ENCODE measurements at regions not wholly inside any gene's neighbourhood (a gene's known extent, or its start where the extent isn't known, plus 50 kb on each side); places are given as distances from the start of the nearest gene placed in this dataset.

DNA sequence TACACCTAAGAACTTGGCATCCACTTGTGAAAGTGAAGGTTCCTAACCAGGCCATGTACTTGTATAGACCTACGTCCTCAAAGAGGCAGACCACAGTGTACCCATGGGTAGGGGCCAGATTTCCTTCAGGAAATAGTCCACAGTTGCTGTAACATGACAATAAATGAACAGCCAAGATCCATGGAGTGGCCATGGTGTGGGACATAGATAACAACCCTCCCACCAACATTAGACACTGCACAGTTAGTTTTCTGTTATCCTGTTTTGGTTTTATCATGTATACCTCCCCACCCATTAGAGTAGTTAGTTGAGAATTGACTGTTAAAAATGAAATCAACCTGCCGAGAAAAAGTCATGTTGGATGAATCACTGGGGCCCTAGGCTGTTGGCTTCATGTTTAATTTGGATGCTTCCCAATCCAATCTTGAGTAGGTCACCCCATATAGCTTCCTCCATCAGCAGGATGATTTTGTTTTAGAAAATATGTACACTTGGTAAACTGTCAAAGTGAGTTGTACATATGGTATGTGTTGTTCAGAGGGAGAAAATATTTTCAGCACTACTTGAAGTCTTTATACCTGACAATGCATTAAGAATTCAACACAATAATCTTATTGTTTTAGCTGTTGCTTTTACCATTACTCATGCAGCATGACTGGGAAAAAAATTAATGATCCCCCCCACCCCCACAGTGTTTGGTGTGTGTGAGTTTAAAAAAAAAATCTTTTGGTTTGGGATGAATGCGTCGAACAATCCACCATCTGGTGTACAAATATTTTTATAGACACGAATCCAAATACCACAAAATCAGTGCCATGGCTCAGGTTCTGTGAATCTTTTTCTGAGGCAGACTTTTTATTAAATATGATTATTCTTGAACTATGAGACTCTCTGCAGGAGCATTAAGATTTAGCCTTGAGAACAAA is 88.3 kb upstream of the ARHGAP29 start:
- DNase-seq (ENCODE audit: low spot score) = peak; percentile 83

DNA sequence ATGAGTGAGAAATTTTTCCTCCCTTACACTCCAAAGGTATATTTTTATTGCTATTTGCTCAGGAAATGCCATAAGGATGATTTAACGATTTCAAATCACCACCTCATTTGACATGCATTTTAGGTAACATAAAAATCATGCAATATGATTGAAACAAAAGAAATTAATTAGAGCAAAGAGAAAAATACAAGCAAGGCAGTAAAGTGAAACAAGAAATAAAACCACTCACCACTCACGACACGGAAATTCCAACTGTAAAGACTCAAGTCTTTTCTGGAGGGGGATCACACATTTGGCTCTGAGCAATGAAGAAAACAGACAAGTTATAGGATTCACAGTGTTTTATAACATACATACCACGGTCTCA is 86.8 kb upstream of the ARHGAP29 start:
- DNase-seq (ENCODE audit: low spot score) = peak; percentile 23

DNA sequence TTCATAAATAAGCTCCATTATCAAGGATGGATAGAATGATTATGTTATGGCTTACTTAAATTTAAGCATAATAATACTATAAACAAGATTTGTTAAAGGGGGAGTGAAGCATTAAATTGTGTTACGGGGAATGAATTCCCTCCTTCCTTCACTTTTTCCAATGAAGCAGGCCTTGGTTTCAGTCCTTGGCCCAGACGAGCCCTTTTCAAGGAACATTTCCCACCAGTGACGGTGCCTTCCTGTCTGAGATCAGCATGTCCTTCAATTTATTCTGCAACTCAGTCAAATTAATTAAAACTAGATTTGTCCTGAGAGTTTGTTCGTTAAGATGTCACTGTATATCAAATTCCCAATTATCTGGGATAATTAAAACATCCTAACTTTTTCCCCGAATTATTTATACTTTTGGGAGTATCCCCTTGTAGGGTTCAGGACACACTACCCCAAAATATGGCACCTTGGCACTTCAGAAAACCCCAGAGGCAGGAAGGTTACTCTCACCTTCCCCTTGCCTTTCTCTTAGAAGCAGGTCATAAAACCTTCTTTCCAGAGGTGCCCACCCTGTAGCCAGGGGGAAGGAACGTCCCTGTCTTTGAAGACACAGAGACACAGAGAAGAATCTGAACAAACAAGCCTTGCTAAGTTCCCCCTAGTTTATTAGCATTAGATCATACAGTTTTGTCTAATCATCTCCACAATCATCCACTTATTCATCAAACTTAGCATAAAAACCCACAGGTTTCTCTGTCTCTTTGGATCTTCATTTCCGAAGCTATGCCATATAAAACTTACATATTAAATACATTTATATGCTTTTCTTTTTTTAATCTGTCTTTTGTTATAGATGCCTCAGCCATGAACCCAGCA is 86.2 kb upstream of the ARHGAP29 start:
- no peak for DNase-seq (ENCODE audit: low spot score)

DNA sequence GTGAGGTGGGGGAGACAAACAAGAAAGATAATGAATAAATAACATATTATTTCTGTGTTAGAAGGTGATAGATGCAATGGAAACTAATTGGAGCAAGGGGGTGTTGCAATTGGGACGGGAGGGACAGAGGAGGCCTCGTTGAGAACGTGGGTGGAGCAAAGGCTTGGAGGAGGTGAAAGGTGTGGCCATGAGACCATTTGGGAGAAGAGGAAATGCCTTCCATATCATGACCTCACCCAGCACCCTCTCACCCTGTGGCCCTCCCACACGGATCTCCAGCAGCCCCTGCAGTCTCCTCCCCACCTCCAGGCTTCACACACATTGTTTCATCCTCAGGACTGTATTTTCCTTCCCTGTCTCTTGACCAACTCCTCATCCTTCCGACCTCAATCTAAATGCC is 85.3 kb upstream of the ARHGAP29 start:
- peak; percentile 64 for DNase-seq (ENCODE audit: low spot score)

DNA sequence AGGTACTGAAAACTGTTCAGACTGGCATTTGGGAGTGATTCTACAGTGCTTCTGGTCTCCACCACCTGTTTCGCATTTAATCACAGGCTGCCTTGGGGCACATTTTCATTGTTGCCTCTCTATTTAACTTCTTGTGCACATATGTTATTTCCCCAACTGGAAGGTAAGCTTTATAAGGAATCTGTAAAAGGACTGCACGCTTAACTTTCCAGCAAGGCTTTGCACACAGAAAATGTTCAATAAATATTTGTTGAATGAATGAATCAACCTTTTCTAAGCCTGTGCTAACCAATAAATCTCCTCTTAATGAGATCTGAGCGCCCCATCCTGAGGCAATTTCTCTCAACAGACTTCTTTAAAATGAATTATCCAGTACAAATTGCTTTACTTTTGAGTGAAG is 84.3 kb upstream of the ARHGAP29 start:
- no peak for DNase-seq (ENCODE audit: low spot score)

DNA sequence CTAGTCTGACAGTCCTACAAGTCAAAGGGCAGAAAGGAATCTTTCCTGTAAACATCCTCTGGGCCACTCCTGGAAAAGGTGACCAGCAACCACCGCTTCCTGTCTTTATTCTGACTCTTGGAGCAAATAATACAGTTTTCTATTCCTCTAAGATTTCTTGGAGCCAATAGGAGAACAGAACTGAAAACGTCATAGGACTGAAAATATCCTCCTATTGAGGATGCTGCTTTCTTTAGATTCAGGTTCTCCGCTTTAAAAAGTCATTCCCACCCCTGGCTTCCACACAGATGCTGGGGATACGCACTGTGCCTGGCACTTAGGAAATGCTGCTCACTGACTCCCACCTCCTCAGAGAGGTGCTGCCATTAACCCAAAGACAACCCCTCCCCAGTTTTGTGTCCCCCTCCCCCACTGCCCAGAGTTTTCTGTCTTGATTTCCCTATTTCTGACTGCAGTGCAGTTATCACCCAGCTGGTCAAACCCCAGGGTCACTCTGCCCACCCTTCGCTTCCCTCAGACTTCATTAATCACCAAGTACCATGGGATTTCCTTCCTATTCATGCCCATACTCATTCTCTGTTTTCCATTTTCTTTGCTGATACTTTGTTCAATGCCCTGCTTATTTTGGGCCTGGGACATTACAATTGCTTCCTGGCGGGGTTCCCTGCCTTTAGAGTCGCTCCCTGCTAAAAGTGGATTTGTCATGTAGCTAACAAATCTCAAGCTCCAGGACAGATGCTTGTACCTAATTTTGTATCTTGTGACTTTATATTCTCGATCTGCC is 82.1 kb upstream of the ARHGAP29 start:
- no peak for DNase-seq (ENCODE audit: low spot score)

DNA sequence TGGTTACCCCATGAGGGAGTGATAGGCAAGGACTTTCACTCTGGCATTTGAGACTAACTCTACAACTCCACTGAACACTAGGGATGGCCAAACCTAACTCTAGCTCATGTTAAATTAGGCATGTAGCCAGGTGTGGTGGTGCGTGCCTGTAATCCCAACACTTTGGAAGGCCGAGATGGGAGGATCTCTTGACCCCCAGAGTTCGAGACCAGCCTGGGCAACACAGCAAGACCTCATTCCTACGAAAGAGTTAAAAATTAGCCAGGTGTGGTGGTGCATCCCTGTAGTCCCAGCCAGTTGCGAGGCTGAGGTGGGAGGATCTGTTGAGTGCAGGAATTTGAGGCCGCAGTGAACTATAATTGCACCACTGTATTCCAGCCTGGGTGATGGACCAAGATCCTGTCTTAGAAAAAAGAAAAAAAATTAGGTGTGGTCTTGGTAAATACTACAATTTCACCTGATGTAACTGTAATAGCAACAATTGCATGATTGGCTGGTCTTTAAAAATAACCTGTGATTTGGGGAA is 81.2 kb upstream of the ARHGAP29 start:
- DNase-seq (ENCODE audit: low spot score) = no peak

DNA sequence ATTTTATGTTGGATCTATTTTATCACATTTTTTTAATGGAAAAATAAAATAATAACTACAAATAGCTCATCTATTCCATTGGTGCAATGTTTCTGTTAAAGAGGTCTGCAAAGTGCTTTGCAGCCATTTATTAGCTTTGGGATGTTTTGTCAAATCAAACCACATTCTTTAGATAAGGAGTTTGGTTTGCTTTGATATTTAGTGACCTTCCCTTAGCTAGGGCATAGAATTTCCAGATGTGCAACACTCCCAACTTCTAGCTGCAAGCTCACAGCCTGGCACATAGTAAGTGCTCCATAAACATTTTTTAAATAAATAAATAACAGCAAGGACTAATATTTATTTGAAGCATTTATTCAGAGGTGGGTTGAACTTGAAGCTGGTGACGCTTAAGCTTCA is 80.4 kb upstream of the ARHGAP29 start:
- no peak for DNase-seq (ENCODE audit: low spot score)

DNA sequence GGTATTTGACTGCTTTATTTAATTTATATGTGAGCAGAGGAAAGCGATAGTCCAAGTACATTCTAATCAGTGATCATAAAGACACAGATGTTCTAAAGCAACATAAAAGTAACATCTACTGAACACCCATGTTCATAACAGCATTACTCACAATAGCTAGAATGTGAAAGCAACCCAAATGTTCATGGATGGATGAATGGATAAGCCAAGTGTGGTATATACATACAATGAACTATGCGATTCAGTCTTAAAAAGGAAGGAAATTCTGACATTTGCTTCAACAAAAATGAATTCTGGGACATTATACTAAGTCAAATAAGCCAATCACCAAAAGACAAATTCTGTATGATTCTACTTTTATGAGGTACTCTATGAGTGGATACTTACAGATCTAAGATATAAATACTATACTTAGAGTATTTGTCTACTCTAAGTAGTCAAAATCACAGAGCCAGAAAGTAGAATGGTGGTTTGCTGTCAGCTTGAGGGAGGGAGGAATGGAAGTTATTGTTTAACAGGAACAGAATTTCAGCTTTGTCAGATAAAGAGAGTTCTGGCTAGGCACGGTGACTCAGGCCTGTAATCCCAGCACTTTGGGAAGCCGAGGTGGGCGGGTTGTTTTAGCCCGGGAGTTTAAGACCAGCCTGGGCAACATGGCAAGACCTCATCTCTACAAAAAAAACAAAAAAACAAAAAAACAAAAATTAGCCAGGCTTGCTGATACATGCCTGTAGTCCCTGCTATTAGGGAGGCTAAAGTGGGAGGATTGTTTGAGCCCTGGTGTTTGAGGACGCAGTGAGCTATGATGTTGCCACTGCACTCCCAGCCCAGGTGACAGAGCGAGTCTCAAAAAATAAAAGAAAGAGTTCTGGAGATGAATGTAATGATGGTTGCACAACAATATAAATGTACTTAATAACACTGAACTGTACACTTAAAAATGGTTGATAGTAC is 79.7 kb upstream of the ARHGAP29 start:
- no peak for DNase-seq (ENCODE audit: low spot score)

DNA sequence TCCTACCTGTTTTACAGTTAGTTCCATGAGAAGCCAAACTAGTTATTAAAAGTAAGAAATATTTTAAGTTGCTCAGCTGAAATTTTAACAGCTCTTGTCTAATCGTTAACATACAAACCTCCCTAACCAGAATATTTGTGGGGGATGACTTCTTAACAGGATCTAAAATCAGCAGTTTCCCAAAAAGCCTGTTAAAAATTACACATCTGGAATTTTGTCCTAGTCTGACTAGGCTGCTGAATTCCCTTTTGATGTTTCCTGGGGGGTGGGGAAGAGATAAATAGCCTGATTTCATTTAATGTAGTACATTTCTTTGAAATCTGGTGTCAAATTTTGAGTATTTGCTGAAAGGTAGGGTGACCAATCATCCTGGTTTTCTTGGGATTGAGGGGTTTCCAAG is 78.8 kb upstream of the ARHGAP29 start:
- DNase-seq (ENCODE audit: low spot score) = no peak

DNA sequence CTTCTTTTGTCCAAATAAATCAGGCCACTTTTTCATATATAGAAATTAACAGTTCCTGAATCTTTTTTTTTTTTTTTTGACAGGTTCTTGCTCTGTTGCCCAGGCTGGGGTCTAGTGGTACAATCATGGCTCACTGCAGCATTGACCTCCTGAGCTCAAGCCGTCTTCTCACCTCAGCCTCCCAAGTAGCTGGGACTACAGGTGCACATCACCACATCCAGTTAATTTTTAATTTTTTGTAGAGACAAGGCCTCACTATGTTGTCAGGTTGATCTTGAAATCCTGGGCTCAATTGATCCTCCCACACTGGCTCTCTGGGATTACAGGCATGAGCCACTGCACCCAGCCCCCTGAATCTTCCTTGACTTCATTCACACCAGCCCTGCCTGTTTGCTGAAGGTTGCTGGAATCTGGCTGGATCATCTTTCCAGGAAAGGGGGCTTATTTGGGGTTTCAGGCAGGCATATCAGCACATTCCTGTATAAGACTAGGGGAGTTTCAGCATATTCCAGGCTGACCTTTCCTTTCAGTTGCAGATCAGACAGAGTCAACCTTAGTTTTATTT is 78.2 kb upstream of the ARHGAP29 start:
- no peak for DNase-seq (ENCODE audit: low spot score)

DNA sequence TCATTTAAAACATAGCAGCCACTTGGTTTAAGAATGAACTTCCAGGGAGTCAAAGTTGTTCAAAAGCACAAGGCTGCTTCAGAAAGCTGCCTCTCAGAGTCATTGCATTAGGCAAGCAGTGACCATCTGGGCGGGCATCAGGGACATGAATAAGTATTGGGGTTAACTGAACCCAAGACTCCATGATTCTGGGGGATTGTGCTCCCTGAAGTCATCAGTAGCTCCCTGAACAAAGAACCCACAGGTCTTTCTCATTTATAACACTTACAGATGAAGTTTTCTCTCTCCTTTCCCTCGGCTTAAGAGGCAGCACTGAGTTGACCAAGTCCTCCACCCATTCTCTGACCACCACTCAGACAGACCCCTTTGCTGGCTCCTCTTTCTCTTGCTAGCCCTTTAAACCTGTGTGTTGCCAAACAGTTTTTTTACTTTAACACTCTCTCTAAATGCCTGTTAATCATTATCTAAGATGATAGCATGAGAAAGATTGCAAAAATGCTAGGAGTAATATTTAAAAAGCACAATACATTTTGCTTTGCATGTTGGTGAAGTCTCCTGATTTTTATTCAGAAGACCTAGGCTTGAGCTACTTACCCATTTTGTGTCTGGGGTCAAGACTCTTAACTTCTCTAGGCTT is 77.0 kb upstream of the ARHGAP29 start:
- no peak for DNase-seq (ENCODE audit: low spot score)

DNA sequence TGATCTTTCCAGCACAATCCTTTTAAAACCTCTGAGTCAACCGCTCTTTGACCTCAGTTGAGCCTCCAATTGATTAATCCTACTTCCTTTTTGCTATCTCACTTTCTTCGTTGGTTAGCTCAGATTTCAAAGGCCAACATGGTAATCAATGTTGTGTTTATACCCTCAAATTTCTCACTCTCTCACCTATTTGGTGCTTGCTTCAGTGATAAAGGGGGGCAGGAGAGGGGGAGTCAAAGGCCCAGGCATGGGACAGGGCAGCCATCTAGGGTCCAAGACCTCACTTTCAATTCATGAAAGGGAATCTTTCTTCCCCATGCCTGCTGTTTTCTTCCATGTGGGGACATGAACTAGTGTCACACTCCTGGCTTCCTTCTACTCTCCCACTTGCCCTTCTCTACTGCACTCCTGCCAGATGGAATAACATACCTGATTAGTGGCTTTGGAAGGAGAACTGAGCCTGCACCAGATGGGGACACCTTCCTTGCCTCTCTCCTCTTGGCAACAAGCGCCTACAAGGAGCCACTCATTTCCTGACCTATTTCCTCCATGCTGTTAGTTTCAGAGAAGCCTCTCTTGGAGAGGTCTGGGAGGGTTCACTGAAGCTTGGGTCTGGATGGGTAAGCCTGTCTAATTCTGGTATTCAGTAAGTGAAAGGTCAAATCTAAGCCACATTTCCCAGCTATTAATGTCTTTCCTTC is 73.3 kb upstream of the ARHGAP29 start:
- DNase-seq (ENCODE audit: low spot score) = no peak

DNA sequence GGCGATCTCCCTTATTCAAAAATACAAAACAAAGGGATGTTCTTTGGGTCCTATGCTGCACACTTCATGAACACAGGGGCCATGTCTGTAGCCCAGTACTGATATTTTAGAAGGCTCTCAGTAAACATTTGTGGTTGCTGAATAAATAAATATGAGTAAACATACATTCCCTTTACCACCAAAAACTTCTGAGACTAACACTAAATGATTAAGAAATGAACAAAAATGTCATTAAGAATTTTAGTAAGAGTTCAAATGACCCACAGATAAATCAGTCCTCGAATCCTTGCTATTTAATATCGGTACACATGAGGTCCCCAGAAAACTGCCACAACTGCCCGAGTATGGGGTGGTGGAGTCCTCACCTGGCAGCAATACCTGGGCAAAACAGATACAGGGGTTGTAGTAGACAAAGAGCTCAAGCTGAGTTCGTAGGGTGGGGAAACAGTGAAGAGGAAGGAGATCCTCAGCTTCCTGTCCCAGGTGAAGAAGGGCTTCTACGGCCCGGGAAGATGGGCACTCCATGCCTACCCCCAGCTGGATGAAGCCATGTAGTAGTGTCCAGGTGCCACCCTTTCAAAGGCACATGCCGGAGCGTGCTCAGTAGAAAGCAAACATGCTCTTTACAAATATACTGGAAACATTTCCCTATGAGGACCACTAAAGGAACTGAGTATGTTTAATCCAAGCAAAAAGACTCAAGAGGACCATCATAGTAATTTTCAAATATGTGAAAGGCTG is 72.6 kb upstream of the ARHGAP29 start:
- no peak for DNase-seq (ENCODE audit: low spot score)

DNA sequence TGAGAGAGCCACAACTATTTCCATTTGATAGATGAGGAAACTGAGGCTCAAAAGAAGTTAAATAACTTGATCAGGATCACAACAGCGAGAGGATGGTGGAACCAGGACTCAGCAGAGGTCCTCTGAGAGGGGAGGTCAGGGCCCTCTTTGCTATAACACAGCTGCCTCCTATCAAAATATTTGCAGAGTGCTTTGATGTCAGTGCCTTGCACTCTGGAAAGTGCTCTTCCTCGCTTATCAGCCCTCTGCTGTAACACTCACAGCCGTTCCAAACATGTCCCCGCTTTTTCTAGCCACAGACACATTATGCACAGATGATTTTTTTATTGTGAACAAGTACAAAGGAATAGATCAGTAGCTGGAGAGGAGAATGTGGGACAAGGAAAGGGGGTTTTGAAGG is 71.8 kb upstream of the ARHGAP29 start:
- no peak for DNase-seq (ENCODE audit: low spot score)

DNA sequence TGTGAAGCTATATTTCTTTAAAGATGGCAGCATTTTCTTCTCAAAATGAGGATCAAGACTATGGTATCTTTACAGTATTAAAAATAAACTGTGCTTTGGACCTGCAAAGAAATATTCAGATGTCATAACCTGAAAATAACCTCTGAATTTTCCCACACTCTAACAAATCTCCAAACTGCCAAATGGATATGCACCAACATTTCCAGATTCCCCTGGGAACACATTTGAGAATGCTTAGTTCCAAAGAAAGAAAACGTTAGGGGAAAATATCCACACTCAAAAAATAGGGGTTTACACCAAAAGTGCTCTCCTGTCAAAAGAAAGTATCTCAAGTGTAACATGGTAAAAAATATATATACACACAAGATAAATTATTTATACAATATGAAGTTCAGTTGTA is 69.1 kb upstream of the ARHGAP29 start:
- DNase-seq (ENCODE audit: low spot score) = no peak

DNA sequence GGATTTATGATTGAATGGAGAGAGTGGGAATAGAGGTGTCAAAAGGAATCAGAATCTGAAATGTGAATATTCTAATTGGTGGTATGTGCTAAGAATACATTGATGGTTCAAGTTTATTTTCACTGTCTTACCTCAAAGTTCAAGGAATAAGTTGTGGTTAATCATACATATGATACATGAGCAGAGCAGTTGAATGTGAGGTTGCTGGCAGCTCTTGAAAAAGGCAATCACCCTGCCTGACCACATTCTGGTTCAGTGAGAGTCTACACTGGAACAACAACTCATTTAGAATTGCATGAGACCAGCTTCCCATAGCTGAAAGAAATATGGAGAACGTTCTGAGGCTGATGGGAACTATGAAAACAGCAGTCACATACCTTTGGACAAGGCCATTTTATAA is 68.3 kb upstream of the ARHGAP29 start:
- no peak for DNase-seq (ENCODE audit: low spot score)

DNA sequence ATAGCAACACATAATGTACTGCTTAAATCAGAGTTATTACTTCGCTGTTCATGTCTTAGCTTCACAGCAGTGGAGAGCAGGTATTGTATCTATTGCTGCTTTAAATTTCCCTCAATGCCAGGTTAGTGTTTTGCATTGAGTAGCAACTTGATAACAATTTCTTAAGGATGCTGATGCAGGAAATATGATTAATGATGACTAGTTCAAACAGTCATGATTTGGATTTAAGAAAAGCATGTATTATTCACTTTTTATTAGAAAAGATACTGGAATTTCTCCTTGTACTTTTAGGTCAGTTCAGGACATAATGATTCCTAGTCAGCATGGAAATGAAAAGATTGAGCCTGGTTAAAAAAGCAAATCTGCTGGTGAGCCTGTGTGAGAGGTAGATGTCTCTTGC is 67.2 kb upstream of the ARHGAP29 start:
- DNase-seq (ENCODE audit: low spot score) = no peak

DNA sequence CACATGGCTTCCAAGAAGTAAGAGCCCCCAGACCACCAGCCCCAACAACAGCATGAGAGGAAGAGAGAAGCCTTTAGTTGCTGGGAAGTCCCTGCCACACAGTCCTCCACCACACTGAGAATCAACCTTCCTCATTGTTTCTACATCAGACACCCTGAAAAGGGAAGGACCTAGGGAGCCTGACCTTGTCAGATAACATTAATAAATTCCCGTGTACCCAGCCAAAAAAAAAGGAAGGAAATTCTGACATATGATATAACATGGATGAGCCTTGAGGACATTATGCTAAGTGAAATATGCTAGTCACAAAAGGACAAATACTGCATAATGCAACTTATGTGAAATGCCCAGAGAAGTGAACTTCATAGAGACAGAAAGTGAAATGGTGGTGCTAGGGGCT is 65.6 kb upstream of the ARHGAP29 start:
- no peak for DNase-seq (ENCODE audit: low spot score)
